ENCODE measurements at regions not wholly inside any gene's neighbourhood (a gene's known extent, or its start where the extent isn't known, plus 50 kb on each side); places are given as distances from the start of the nearest gene placed in this dataset.
"Not testable (repeated sequence)": the region's sequence is repeated elsewhere in the genome, so short reads cannot be mapped to it uniquely, and the experiment has no call there.

DNA sequence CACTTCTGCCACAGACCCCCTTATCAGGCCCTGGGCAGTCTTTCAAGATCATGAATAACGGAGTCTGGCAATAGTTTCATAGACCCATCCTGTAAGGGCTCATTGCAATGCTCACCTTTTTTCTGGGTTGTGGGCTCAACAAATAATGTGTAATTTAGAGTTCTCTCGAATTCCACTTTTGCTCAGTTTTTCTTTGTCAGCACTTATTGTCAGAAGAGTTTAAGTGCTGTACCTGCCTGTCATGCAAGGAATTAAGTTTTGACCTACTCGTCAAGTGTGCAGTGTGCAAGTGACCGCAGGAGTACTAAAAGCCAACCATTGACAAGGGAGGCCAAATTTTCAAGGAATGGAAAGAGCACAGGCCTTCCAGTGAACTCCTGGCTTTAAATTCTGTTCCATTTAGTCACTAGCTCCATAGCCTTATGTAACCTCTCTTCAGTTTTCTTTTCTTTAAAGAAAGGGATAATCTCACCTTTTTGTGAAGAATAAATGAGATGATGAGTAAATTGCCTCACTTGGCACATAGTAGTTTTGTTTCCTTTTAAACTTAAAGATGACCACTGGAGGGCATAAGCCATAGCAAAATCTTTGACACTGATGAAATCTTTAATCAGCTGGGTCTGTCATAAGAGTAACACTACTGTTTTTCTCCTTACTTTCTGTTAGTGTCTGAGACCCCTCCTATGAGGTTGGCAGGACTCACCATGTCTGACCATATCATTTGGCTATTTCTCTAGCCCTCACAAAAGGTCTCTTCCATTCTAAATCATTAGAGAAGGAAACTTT lies 313.3 kb downstream of the TYW1 start:
- Histone ChIP-seq H3K4me3 (no peak overlapping the region), H3K4me1 (peaks cover 0 to 7% (median 1%) of the 10 kb centered on the region in 12 donors), H3K9me3 (no peaks in the 10 kb centered on the region), H3K36me3 (peaks cover 3 to 100% (median 91%) of the 10 kb centered on the region in 9 donors), H3K27ac (no peak overlapping the region), H3K27me3 (no peaks in the 10 kb centered on the region)
- ATAC-seq (no peak), DNase-seq (no peak)
- 81 to 92% (median 86%) methylated on average over 4 of the region's 4 CpGs for WGBS, 4 donors
- intact Hi-C loops (cut with DNase I), result loop anchor here in 1 of 10 donors (10.0 kb wide), 1 partner anchor 265 kb away; no protein-coding TSS in a partner anchor
- TF ChIP-seq CTCF (IDR thresholded peaks at IDR 0.05) (no peak), POLR2A (IDR thresholded peaks at IDR 0.05) (no peak)

DNA sequence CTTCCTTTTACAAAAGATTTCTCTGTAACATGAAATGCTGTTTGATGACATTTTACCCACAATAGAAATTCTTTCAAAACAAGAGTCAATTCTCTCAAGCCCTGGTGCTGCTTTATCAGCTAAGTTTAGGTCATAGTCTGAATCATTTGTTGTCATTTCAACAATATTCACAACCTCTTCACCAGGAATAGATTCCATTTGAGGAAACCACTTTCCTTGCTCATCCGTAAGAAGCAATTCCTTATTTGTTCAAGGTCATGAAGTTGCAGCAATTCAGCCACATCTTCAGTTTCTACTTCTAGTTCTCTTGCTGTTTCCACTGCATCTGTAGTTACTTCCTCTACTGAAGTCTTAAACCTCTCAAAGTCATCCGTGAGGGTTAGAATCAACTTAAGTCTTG lies 315.3 kb downstream of the TYW1 start:
- Histone ChIP-seq H3K36me3 (peaks cover 3 to 100% (median 97%) of the 10 kb centered on the region in 9 donors), H3K4me3 (no peak overlapping the region)

DNA sequence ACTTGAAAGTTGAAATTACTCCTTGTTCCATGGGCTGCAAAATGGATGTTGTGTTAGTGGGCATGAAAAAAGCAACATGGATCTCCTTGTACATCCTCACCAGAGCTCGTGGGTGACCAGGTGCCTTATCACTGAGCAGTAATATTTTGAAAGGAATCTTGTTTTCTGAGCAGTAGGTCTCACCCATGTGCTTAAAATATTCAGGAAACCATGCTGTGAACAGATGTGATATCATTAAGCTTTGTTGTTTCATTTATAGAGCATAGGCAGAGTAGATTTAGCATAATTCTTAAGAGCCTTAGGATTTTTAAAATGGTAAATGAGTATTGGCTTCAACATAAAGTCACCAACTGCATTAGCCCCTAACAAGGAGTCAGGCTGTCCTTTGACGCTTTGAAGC lies 316.6 kb downstream of the TYW1 start:
- H3K27me3 ChIP-seq, result no peaks in the 10 kb centered on the region
- peaks cover 0 to 7% (median 0%) of the 10 kb centered on the region in 12 donors for H3K4me1 ChIP-seq
- no peak overlapping the region for H3K4me3 ChIP-seq
- H3K36me3 ChIP-seq, result peaks cover 3 to 100% (median 97%) of the 10 kb centered on the region in 9 donors
- no peak overlapping the region for H3K27ac ChIP-seq
- intact Hi-C loops (cut with DNase I), result no loop called here
- no peak for DNase-seq
- no peaks in the 10 kb centered on the region for H3K9me3 ChIP-seq
- ATAC-seq, result no peak
- WGBS, 4 donors, result 87 to 93% (median 92%) methylated on average over 2 of the region's 2 CpGs
- TF ChIP-seq CTCF (IDR thresholded peaks at IDR 0.05), result no peak
- TF ChIP-seq POLR2A (IDR thresholded peaks at IDR 0.05), result no peak

More for the DNA sequence above, 315.3 kb downstream of the TYW1 start:
- DNase-seq (no peak), ATAC-seq (no peak)
- H3K4me1 ChIP-seq, result peaks cover 0 to 7% (median 0%) of the 10 kb centered on the region in 12 donors
- WGBS, 4 donors, result 74 to 84% (median 77%) methylated on average over 2 of the region's 2 CpGs
- no peaks in the 10 kb centered on the region for H3K9me3 ChIP-seq
- no peak overlapping the region for H3K27ac ChIP-seq
- TF ChIP-seq POLR2A (IDR thresholded peaks at IDR 0.05), result no peak
- TF ChIP-seq CTCF (IDR thresholded peaks at IDR 0.05), result no peak
- no peaks in the 10 kb centered on the region for H3K27me3 ChIP-seq
- intact Hi-C loops (cut with DNase I), result no loop called here

DNA sequence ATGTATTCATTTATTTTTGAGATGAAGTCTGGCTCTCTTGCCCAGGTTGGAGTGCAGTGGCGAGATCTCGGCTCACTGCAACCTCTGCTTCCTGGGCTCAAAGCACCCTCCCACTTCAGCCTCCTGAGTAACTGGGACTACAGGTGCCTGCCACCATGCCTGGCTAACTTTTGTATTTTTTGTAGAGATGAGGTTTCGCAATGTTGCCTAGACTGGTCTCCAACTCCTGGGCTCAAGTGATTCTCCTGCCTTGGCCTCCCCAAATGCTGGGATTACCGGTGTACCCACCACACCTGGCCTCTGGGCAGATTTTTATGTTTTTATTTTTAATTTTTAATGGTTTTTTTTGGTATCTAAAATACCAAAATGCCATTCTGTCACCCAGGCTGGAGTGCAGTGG lies 320.3 kb downstream of the TYW1 start:
- intact Hi-C loops (cut with DNase I); H3K27me3 ChIP-seq; H3K27ac ChIP-seq; H3K4me1 ChIP-seq; H3K9me3 ChIP-seq; ATAC-seq; DNase-seq; H3K4me3 ChIP-seq: not testable (repeated sequence)
- WGBS, 4 donors, result 95 to 99% (median 97%) methylated on average over 4 of the region's 4 CpGs
- H3K36me3 ChIP-seq, result peaks cover 0 to 100% (median 88%) of the 10 kb centered on the region in 9 donors

DNA sequence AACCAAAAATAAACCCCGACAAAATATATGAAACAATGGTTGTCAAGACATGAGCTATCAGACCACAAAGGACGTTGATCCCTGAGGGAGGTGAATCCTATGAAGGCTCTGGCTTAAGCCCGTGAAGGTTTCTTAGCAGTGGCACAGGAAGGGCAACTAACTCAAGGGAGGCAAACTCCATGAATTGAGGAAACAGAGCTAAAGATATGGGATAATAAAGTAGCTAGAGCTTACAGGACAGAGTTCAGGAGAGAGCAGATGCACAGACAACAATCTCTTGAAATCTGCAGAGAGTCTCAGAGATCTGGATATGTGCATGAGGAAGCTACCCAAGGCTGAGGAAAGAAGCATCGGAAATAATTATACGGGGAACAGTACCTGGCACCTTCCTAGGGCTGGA lies 331.6 kb downstream of the TYW1 start:
- ATAC-seq; H3K4me3 ChIP-seq; H3K27me3 ChIP-seq; intact Hi-C loops (cut with DNase I); DNase-seq; H3K36me3 ChIP-seq; H3K9me3 ChIP-seq; H3K27ac ChIP-seq; H3K4me1 ChIP-seq: not testable (repeated sequence)
- WGBS, 4 donors, result 68 to 77% (median 73%) methylated on average over 4 to 5 of the region's 5 CpGs

DNA sequence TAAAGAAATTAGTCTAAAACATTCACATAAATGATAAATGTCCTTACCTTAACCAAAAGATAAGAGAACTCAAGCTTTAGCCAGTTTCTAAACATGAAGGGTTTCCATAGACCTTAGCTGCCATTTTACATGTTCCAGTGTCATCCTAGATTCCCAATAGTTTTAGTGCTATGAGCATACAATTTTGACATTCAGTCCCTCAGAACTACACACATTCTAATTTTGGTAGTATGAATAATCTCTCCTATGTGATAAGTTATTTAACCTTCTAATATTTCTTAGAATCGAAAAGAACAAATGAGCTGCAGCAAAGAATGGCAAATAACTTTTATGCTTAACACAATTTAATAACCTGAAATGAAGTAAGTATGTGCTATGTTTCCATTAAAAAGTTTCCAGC lies 338.5 kb downstream of the TYW1 start:
- 79 to 100% (median 80%) methylated on average over 1 of the region's 1 CpG for WGBS, 4 donors
- intact Hi-C loops (cut with DNase I); H3K9me3 ChIP-seq; H3K27ac ChIP-seq; H3K27me3 ChIP-seq; ATAC-seq; DNase-seq; H3K4me3 ChIP-seq; H3K4me1 ChIP-seq: not testable (repeated sequence)
- H3K36me3 ChIP-seq, result peaks cover 0 to 20% (median 10%) of the 10 kb centered on the region in 9 donors

- peaks cover 0 to 25% (median 12%) of the 10 kb centered on the region in 9 donors for H3K36me3 ChIP-seq
- intact Hi-C loops (cut with DNase I); ATAC-seq; H3K4me3 ChIP-seq; H3K27ac ChIP-seq; H3K27me3 ChIP-seq; H3K4me1 ChIP-seq; DNase-seq; H3K9me3 ChIP-seq: not testable (repeated sequence)
- 73 to 82% methylated on average over 1 to 2 of the region's 8 CpGs; no CpG with 5 or more reads in 2 of the 4 donors for whole genome bisulfite sequencing, 4 donors
Measured at GRCh38 chr7:67335663-67336062, 339.0 kb downstream of the TYW1 start.

DNA sequence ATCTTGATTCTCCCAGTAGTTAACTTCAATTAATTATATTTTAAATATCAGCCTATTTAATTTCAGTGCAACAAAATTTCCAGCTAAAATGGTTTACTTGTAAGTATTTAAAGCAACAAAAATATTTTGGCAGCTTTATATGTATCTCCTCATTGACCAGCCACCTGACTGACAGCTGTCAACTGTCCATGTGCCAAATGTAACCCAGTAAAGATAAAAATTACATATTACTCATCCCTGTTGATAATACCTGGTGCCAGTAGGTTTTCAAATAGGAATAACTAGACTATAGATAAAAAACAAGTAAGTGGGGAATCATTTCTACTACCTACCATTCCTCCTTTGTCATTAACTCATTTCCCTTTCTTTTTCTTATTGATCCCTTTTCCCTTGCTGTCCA lies 341.9 kb downstream of the TYW1 start:
- ATAC-seq; H3K27me3 ChIP-seq; H3K9me3 ChIP-seq; DNase-seq; H3K4me3 ChIP-seq; H3K4me1 ChIP-seq; H3K27ac ChIP-seq; intact Hi-C loops (cut with DNase I): not testable (repeated sequence)
- H3K36me3 ChIP-seq, result peaks cover 0 to 30% (median 21%) of the 10 kb centered on the region in 9 donors
